H1 (cell line): ENCODE measurements at regions not wholly inside any gene's neighbourhood (a gene's known extent, or its start where the extent isn't known, plus 50 kb on each side); places are given as distances from the start of the nearest gene placed in this dataset.

Experiments used
- GTF2F1 ChIP-seq: IDR thresholded peaks from 2 replicates; pipeline ENCODE4 v1.6.1; 2012; ENCODE audit warnings: low read depth, low read length, improper control_type of control experiment, borderline replicate concordance
- NANOG ChIP-seq: IDR thresholded peaks from 2 replicates; pipeline ENCODE4 v1.6.1; 2011; ENCODE audit warnings: low read length, low read depth, mild to moderate bottlenecking, inconsistent platforms; ENCODE audit not compliant: insufficient read depth, poor library complexity, severe bottlenecking
- POLR2A ChIP-seq, 2 experiments: IDR thresholded peaks; 1 replicate in 1 of 2; 2 replicates in 1 of 2; pipeline ENCODE4 v1.6.1; 2011; ENCODE audit warnings: low read depth in 2 of 2, low read length in 2 of 2, mild to moderate bottlenecking in 2 of 2; ENCODE audit errors: control extremely low read depth in 1 of 2
- SP4 ChIP-seq: IDR thresholded peaks from 2 replicates; pipeline ENCODE4 v1.6.1; 2012; ENCODE audit warnings: low read length, inconsistent platforms

- no peak for TF ChIP-seq NANOG
- no peak for TF ChIP-seq POLR2A (IDR thresholded peaks at IDR 0.05; ENCODE audit: control extremely low read depth in 1 of 2, low read depth in 2 of 2, low read length in 2 of 2)
- TF ChIP-seq SP4: no peak
- TF ChIP-seq GTF2F1: no peak
These were observed 227.0 kb downstream of the RPS24 start (continued) for GRCh38 chr10:78260680-78261079.
